AG20443 (cell line): ENCODE measurements at regions not wholly inside any gene's neighbourhood (a gene's known extent, or its start where the extent isn't known, plus 50 kb on each side); places are given as distances from the start of the nearest gene placed in this dataset.

Experiments
- DNase-seq: peaks from one replicate; pipeline ENCODE4 v3.0.0; 2012; ENCODE audit warnings: low spot score, mixed read lengths

- peak; percentile 19 for DNase-seq
Measured at GRCh38 chr4:10334506-10335028, 122.7 kb downstream of the ZNF518B start.

GRCh38 chr4:10333942-10334341 is 123.3 kb downstream of the ZNF518B start:
- DNase-seq = no peak

- DNase-seq = no peak
Measured at GRCh38 chr4:10326075-10326474, 131.2 kb downstream of the ZNF518B start.

- no peak for DNase-seq
Measured at GRCh38 chr4:10321931-10322330, 135.3 kb downstream of the ZNF518B start.

- DNase-seq = no peak
Measured at GRCh38 chr4:10320130-10320529, 137.1 kb downstream of the ZNF518B start.

DNA sequence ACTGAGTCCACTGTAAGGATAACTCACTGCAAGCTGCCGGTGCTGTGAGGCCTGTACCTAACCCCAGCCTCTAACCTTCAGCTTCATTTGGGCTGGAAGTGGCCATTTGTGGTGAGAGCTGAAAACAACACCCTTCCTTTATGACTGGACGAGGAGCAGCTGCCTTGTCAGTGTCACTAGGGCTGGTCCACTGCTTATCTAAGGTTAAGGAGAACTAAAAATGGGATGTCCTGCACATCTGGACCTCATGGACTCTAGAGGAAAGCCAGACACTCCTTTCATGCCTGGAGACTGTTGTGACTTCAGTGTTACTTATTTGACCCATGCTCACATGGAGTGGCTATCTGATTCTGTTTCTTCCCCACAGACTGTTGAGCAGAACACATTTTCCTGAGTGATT is 139.9 kb downstream of the ZNF518B start:
- no peak for DNase-seq

- no peak for DNase-seq
Measured at GRCh38 chr4:10316851-10317250, 140.4 kb downstream of the ZNF518B start.

DNA sequence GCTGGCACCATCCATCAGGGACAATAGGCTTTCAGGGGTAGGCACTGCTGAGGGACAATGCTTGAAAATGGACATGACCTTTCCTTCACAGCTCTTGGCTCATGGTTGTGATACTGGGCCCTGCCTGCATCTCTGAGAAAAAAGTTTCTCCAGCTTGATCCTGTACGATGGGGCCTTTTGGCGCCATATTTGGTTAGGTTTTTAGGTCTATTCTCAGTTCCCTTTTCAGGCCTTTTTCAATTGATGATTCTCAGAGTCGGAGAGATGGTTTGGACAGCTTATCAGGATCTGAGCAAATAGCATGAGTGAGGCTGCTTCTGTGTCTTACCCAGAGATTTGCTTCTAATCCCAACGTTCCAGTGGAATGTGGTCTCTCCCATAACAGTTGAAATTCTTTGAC is 141.6 kb downstream of the ZNF518B start:
- DNase-seq = no peak

DNA sequence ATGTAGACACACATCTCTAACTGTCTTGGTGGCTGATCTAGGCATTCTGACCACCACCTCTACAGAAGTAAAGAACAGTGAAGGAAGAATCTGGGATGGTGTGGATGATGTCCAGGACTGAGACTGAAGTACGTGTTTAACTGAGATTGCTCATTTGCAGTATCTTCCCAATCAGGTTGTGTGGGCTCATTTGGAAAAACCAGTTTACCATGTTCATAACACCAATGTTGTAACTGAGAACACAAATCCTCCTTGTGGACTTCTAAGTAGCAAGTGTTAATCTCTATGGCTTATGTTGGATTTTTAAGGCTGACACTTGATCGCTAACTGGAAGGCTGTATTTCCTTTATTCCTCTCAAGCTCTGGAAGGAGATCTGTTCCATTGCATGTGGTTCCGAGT is 144.7 kb downstream of the ZNF518B start:
- DNase-seq = no peak

DNA sequence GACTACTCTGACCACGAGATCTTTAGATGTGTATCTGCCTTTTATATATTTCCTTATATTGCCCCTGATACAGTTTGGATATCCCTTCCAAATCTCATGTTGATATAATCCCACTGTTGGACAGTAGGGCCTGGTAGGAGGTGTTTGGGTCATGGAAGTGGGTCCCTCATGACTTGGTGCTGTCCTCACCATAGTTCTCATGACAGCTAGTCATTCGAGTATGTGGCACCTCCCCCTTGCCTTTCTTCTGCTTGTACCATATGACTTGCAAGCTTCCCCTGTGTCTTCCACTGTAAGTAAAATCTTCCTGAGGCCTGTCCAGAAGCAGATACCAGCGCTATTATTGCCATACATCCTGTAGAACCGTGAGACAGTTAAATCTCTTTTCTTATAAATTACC is 145.3 kb downstream of the ZNF518B start:
- no peak for DNase-seq

GRCh38 chr4:10305816-10306215 is 151.4 kb downstream of the ZNF518B start:
- DNase-seq = peak; percentile 31

GRCh38 chr4:10303291-10303690 is 153.9 kb downstream of the ZNF518B start:
- no peak for DNase-seq

DNA sequence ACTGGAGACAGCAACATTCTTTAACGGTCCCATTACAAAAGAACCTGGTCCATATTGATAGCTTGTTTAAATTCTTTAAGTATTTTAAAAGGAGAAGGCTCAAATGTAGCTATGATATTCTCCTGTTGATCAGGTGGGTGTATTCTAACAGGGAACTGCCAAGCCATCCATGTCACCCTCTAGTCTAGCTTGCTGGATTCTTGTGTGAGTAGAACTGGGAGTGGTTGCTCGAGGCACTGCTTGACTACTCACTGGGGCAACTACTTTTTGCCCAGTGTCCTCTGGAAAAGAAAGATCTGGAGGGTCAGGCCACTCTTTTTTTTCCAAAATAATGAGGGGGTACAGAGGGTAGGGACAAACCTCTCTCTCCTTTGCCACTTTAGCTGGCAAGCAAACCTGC is 155.1 kb downstream of the ZNF518B start:
- no peak for DNase-seq

DNA sequence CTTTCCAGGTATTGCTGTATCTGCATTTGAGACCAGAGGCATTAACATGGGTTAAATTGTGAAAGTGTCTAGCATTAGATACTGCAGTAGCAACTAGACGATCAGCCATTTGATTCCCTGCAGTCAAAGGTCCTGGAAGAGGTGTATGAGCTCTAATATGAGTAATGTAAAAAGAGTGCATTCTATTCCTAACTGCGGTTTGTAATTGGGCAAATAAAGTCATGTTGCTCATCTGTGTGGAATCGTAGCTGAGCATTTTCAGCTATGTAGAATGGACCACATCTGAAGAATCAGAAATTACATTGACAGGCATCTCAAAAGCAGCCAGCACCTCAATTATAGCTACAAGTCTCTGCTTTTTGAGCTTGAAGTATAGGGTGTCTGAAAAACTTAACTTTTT is 157.6 kb downstream of the ZNF518B start:
- DNase-seq = peak; percentile 28

- no peak for DNase-seq
Measured at GRCh38 chr4:10298681-10299080, 158.5 kb downstream of the ZNF518B start.

DNA sequence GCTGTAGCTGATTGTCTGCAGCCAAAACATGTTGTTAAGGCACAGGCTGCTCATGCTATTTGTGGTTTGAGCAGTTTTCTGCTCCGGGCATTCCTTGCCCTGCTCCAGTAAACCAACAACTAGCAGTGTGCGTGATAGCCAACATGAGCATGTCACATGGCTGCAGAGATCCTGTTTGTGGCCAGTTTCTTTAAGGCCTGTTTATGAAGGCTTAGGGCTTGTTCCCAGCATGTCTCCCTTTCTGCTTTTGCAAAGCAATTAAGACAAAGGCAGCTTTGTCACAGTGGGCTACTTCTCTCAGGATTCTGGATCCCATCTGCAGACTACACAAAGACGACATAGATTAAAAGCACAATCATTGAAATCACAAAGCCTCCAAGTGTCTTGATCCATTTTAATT is 160.5 kb downstream of the ZNF518B start:
- peak; percentile 53 for DNase-seq

GRCh38 chr4:10295301-10295700 is 161.9 kb downstream of the ZNF518B start:
- DNase-seq = no peak

GRCh38 chr4:10289538-10289906 is 167.7 kb downstream of the ZNF518B start:
- DNase-seq = no peak

DNA sequence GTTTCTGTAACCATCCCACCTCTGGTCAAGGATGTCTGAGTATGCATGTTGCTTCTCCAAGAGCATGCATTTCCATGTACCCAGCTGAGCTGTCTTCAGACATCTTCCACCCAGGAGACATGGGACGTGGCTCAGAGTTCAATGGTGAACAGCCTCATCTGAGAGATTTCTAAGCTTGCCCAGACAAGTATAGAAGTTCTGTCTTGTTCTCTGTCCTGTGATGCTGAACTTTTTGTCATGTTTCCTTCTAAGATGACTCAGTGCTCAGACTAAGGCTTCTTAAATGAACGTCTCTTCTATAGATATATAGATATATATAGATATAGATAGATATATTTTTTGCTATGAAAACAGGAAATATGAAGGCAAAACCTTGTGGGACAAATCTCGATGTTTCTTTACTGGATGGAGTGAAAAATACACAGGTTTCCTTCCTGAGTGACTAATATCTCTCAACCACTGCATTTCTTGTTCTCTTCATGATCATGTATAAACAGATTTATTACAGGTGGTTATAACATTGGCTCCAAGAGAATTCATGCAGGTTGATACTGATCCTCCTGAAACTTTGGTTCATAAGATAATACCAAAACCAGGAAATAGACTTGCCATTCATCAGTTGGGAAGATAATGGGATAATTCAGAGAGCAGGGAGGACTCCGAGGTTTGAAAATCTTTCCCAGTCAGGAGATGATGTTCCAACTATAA is 168.2 kb downstream of the ZNF518B start:
- no peak for DNase-seq

DNA sequence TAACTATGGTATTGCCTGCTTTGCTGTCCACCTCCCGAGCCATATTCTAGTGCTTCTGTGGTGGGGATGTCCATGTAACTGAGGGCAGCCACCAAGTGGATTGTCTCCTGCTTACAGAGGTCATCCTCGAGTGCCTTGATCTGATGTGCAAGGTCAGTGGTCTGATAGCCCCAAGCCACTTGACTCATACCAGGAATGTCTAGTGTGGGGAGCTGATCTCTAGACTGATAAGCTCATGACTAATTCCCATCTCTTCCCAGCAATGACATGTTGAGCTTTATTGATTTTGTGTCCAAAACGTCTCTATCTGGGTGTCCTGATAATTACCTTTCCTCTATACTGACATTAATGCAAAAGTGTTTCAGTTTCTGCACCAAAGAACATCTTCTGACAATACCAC is 168.4 kb upstream of the WDR1 start:
- DNase-seq = no peak

- DNase-seq = no peak
Measured at GRCh38 chr4:10283761-10284160, 167.2 kb upstream of the WDR1 start.

- DNase-seq = peak; percentile 31
Measured at GRCh38 chr4:10281996-10282395, 165.4 kb upstream of the WDR1 start.

DNA sequence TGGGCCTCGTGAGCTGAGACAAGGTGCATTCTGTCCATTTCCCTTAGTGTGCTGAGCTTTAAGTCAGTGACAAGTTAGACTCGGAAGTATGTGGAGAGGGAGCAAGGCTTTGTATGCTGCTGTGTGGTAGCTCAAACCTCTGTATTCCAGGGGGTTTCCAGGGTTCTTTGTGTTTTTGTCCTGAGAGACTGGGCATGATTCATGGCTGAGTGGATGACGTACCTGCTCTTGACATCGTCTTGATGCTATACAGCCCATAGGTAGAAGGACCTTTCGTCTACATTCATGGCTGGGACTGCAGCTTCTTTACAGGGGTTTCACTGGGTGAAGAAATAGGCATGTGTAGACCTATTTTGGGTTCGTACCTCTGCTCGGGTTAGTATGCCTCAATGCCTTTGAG is 162.7 kb upstream of the WDR1 start:
- no peak for DNase-seq

DNA sequence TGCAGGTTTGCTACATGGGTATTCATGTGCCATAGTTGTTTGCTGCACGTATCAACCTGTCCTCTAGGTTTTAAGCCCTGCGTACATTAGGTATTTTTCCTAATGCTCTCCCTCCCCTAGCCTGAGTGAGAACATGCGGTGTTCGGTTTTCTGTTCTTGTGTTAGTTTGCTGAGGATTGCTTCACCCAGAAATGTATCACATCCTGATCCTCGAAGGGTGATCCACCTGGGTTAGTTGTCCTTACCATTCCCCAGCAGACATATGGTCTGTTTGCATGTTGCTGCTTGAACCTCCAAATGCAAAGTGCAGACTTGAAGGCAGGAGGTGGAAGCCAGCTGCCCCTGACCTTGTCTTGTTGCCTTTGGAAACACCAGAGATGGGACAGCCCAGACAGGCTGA is 161.5 kb upstream of the WDR1 start:
- no peak for DNase-seq
